CD4-positive, alpha-beta T cell (primary cell): ENCODE measurements at regions not wholly inside any gene's neighbourhood (a gene's known extent, or its start where the extent isn't known, plus 50 kb on each side); places are given as distances from the start of the nearest gene placed in this dataset.

Experiments used
- ATAC-seq: fragments of 200-7000 bp; cut with Tn5 transposase; one replicate; pipeline ENCODE4 v1.10.0; 2022; ENCODE audit warnings: mild to moderate bottlenecking; ENCODE audit not compliant: poor library complexity
- CTCF ChIA-PET: fragments of 350-600 bp; sonication (Branson Sonifier 250); formaldehyde crosslinking; loops from one replicate; lab custom pipeline; 2021; ENCODE audit warnings: antibody characterized with exemption, inconsistent platforms; lab: Charles Lee
- POLR2A ChIA-PET: fragments of 350-600 bp; sonication (Branson Sonifier 250); formaldehyde crosslinking; loops from one replicate; lab custom pipeline; 2021; ENCODE audit warnings: antibody characterized with exemption, inconsistent platforms; lab: Charles Lee
- DNase-seq, 14 experiments: peaks; one replicate each; pipeline ENCODE4 v3.0.0-alpha.2; 2013 to 2020; ENCODE audit warnings: mixed read lengths in 2 of 14
- H3K27ac ChIP-seq, 2 donors: one replicate each; pipeline versions ENCODE4 v1.5.1 to v1.7.0; 2013; ENCODE audit warnings: low read length in 2 of 2, low read depth in 1 of 2, mild to moderate bottlenecking in 1 of 2
- H3K27me3 ChIP-seq, 2 experiments: 1 replicate in 1 of 2; 2 replicates in 1 of 2; pipeline versions ENCODE4 v1.6.1 to v1.7.0; 2013; ENCODE audit warnings: low read length in 2 of 2, control low read depth in 1 of 2, mild to moderate bottlenecking in 1 of 2, moderate library complexity in 1 of 2; ENCODE audit not compliant: insufficient read depth in 2 of 2, control insufficient read depth in 1 of 2
- H3K36me3 ChIP-seq: one replicate; pipeline ENCODE4 v1.6.1; 2013; ENCODE audit warnings: low read length, control low read depth; ENCODE audit not compliant: insufficient read depth
- H3K4me1 ChIP-seq: one replicate; pipeline ENCODE4 v1.6.1; 2013; ENCODE audit warnings: low read length, control low read depth; ENCODE audit not compliant: insufficient read depth
- H3K4me3 ChIP-seq: one replicate; pipeline ENCODE4 v1.5.1; 2013; ENCODE audit warnings: mild to moderate bottlenecking, low read length, moderate library complexity
- H3K9me3 ChIP-seq, 2 experiments: 1 replicate in 1 of 2; 2 replicates in 1 of 2; pipeline versions ENCODE4 v1.6.1 to v1.7.0; 2013; ENCODE audit warnings: low read length in 2 of 2, mild to moderate bottlenecking in 2 of 2, control low read depth in 1 of 2, moderate library complexity in 1 of 2; ENCODE audit not compliant: control insufficient read depth in 1 of 2, insufficient read depth in 1 of 2
- H3K27ac Mint-ChIP-seq: one replicate; pipeline ENCODE4 v1.8.0; 2020; ENCODE audit warnings: mixed read lengths
- H3K27me3 Mint-ChIP-seq: one replicate; pipeline ENCODE4 v1.8.0; 2021; ENCODE audit warnings: mixed read lengths
- H3K36me3 Mint-ChIP-seq: one replicate; pipeline ENCODE4 v1.8.0; 2021; ENCODE audit warnings: low read depth, mixed read lengths
- H3K4me1 Mint-ChIP-seq: one replicate; pipeline ENCODE4 v1.8.0; 2021; ENCODE audit warnings: low read depth, mixed read lengths
- H3K4me3 Mint-ChIP-seq: one replicate; pipeline ENCODE4 v1.8.0; 2020; ENCODE audit warnings: mild to moderate bottlenecking, mixed read lengths
- H3K9me3 Mint-ChIP-seq: one replicate; pipeline ENCODE4 v1.8.0; 2020; ENCODE audit warnings: mixed read lengths
- CTCF ChIP-seq: fragments of 200-600 bp; IDR thresholded peaks from one replicate; pipeline ENCODE4 v1.8.0; 2022; ENCODE audit warnings: antibody characterized with exemption, mild to moderate bottlenecking
- intact Hi-C, 2 experiments: fragments of 100-400 bp; cut with DNase I in 1 of 2; cut with micrococcal nuclease in 1 of 2; formaldehyde crosslinking; loops; one replicate each; pipeline versions ENCODE4 v1.15.1 to v1.9.0; 2023 to 2025; cut with DNase I, micrococcal nuclease

DNA sequence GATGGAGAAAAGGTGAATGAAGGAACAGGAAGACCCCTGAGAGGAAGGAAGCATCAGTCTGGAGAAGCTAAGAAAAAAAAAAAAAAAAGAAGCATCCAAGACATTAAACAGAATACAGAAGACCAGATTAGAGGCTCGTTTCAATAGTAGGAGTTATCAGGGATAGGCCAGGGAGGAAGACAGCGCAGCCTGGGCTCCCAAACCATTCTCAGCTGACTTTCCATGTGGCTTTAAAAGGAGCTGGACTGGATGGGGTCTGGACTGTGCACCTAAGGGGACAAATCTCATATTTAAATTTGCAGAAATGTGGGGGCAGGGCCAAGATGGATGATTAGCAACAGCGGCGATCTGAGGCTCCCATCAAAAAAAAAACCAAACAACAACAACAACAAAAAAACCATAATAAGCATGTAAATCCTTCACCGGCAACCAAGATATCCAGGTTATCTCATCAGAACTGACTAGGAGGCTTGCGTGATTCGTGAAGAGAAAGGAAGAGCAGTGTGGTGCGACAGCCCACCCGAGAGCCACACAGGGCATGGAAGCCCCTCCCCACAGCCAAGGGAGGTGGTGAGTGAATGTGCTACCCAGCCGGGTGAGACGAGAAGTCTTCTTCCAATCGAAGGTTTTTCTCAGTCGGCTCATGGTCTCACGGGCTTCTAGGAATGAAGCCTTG, 114.9 kb upstream of the ADAMTS16 start:
- peaks cover 10% of the 10 kb centered on the region for H3K9me3 Mint-ChIP-seq
- TF ChIP-seq CTCF: no peak
- no peak for ATAC-seq
- no peaks in the 10 kb centered on the region for H3K27me3 ChIP-seq
- no peaks in the 10 kb centered on the region for H3K36me3 ChIP-seq
- no peaks in the 10 kb centered on the region for H3K4me1 Mint-ChIP-seq
- ChIA-PET POLR2A (no interaction called here), CTCF (no interaction called here)
- H3K4me1 ChIP-seq: peaks cover 4% of the 10 kb centered on the region
- no peak for DNase-seq
- no peak overlapping the region for H3K4me3 Mint-ChIP-seq
- no peak overlapping the region for H3K27ac Mint-ChIP-seq
- H3K27me3 Mint-ChIP-seq: no peaks in the 10 kb centered on the region
- H3K36me3 Mint-ChIP-seq: no peaks in the 10 kb centered on the region
- peaks cover 0 to 14% of the 10 kb centered on the region in 2 experiments for H3K9me3 ChIP-seq
- H3K27ac ChIP-seq: no peak overlapping the region
- H3K4me3 ChIP-seq: no peak overlapping the region
- intact Hi-C loops: no loop called here

- DNase-seq (no peak), ATAC-seq (no peak)
- Histone ChIP-seq H3K27ac (no peak overlapping the region), H3K36me3 (no peaks in the 10 kb centered on the region), H3K27me3 (no peaks in the 10 kb centered on the region), H3K4me3 (no peak overlapping the region), H3K4me1 (peaks cover 4% of the 10 kb centered on the region), H3K9me3 (peaks cover 0 to 14% of the 10 kb centered on the region in 2 experiments)
- TF ChIP-seq CTCF: no peak
- H3K4me1 Mint-ChIP-seq: no peaks in the 10 kb centered on the region
- peaks cover 10% of the 10 kb centered on the region for H3K9me3 Mint-ChIP-seq
- H3K36me3 Mint-ChIP-seq: no peaks in the 10 kb centered on the region
- no peak overlapping the region for H3K27ac Mint-ChIP-seq
- intact Hi-C loops: no loop called here
- ChIA-PET POLR2A (no interaction called here), CTCF (no interaction called here)
- H3K27me3 Mint-ChIP-seq: no peaks in the 10 kb centered on the region
- H3K4me3 Mint-ChIP-seq: no peak overlapping the region
These were observed 114.2 kb upstream of the ADAMTS16 start for GRCh38 chr5:5025774-5026408.

- Histone ChIP-seq H3K4me3 (no peak overlapping the region), H3K36me3 (no peaks in the 10 kb centered on the region), H3K27ac (no peak overlapping the region), H3K4me1 (peaks cover 4% of the 10 kb centered on the region), H3K27me3 (no peaks in the 10 kb centered on the region), H3K9me3 (peaks cover 0 to 11% of the 10 kb centered on the region in 2 experiments)
- no peaks in the 10 kb centered on the region for H3K36me3 Mint-ChIP-seq
- ATAC-seq (no peak), DNase-seq (no peak)
- CTCF ChIA-PET: no interaction called here
- no peak overlapping the region for H3K27ac Mint-ChIP-seq
- TF ChIP-seq CTCF: no peak
- peaks cover 10% of the 10 kb centered on the region for H3K9me3 Mint-ChIP-seq
- H3K27me3 Mint-ChIP-seq: no peaks in the 10 kb centered on the region
- intact Hi-C loops: no loop called here
- POLR2A ChIA-PET: no interaction called here
- no peaks in the 10 kb centered on the region for H3K4me1 Mint-ChIP-seq
- H3K4me3 Mint-ChIP-seq: no peak overlapping the region
These were observed 113.7 kb upstream of the ADAMTS16 start for GRCh38 chr5:5026409-5026785.
